ENCODE measurements at regions not wholly inside any gene's neighbourhood (a gene's known extent, or its start where the extent isn't known, plus 50 kb on each side); places are given as distances from the start of the nearest gene placed in this dataset.
"Not testable (repeated sequence)": the region's sequence is repeated elsewhere in the genome, so short reads cannot be mapped to it uniquely, and the experiment has no call there.

GRCh38 chr2:114331934-114332333, 110.5 kb upstream of the DPP10 start:
- no CpG with 5 or more reads among the region's 3 CpGs for WGBS (ENCODE audit: insufficient coverage)

GRCh38 chr2:114345246-114345645, 97.2 kb upstream of the DPP10 start:
- no peak for DNase-seq (ENCODE audit: low read depth in 4 of 6, low spot score in 6 of 6)
- Histone ChIP-seq H3K9me3 (ENCODE audit: control insufficient read depth, insufficient read depth, low read length) (no peaks in the 10 kb centered on the region), H3K36me3 (ENCODE audit: control insufficient read depth, insufficient read depth, low read length) (no peaks in the 10 kb centered on the region), H3K27me3 (ENCODE audit: control insufficient read depth, insufficient read depth, low read length) (no peaks in the 10 kb centered on the region), H3K4me1 (ENCODE audit: control insufficient read depth, insufficient read depth, low read length) (no peaks in the 10 kb centered on the region), H3K27ac (ENCODE audit: low read depth, low read length) (no peak overlapping the region), H3K4me3 (ENCODE audit: low read depth, low read length) (no peak overlapping the region)

More at GRCh38 chr2:114331934-114332333, 110.5 kb upstream of the DPP10 start:
- H3K9me3 ChIP-seq (ENCODE audit: control insufficient read depth, insufficient read depth, low read length) = no peaks in the 10 kb centered on the region
- H3K4me3 ChIP-seq (ENCODE audit: low read depth, low read length) = no peak overlapping the region
- H3K27me3 ChIP-seq (ENCODE audit: control insufficient read depth, insufficient read depth, low read length) = no peaks in the 10 kb centered on the region
- H3K36me3 ChIP-seq (ENCODE audit: control insufficient read depth, insufficient read depth, low read length) = no peaks in the 10 kb centered on the region
- DNase-seq (ENCODE audit: low read depth in 4 of 6, low spot score in 6 of 6) = no peak
- no peak overlapping the region for H3K27ac ChIP-seq (ENCODE audit: low read depth, low read length)
- no peaks in the 10 kb centered on the region for H3K4me1 ChIP-seq (ENCODE audit: control insufficient read depth, insufficient read depth, low read length)

GRCh38 chr2:114346658-114347057, 95.8 kb upstream of the DPP10 start:
- Histone ChIP-seq H3K4me1 (ENCODE audit: control insufficient read depth, insufficient read depth, low read length) (no peaks in the 10 kb centered on the region), H3K4me3 (ENCODE audit: low read depth, low read length) (no peak overlapping the region), H3K27ac (ENCODE audit: low read depth, low read length) (no peak overlapping the region), H3K9me3 (ENCODE audit: control insufficient read depth, insufficient read depth, low read length) (no peaks in the 10 kb centered on the region), H3K36me3 (ENCODE audit: control insufficient read depth, insufficient read depth, low read length) (no peaks in the 10 kb centered on the region), H3K27me3 (ENCODE audit: control insufficient read depth, insufficient read depth, low read length) (no peaks in the 10 kb centered on the region)
- DNase-seq (ENCODE audit: low read depth in 4 of 6, low spot score in 6 of 6) = no peak
- 95% methylated on average over 4 of the region's 7 CpGs for WGBS (ENCODE audit: insufficient coverage)

GRCh38 chr2:114350186-114350725, 92.2 kb upstream of the DPP10 start:
- H3K4me3 ChIP-seq (ENCODE audit: low read depth, low read length) = no peak overlapping the region
- no peaks in the 10 kb centered on the region for H3K4me1 ChIP-seq (ENCODE audit: control insufficient read depth, insufficient read depth, low read length)
- DNase-seq (ENCODE audit: low read depth in 4 of 6, low spot score in 6 of 6) = no peak
- no peak overlapping the region for H3K27ac ChIP-seq (ENCODE audit: low read depth, low read length)
- no peaks in the 10 kb centered on the region for H3K27me3 ChIP-seq (ENCODE audit: control insufficient read depth, insufficient read depth, low read length)
- H3K36me3 ChIP-seq (ENCODE audit: control insufficient read depth, insufficient read depth, low read length) = no peaks in the 10 kb centered on the region
- 59% methylated on average over 2 of the region's 3 CpGs for WGBS (ENCODE audit: insufficient coverage)
- no peaks in the 10 kb centered on the region for H3K9me3 ChIP-seq (ENCODE audit: control insufficient read depth, insufficient read depth, low read length)

GRCh38 chr2:114352988-114353387, 89.5 kb upstream of the DPP10 start:
- no peak for DNase-seq (ENCODE audit: low read depth in 4 of 6, low spot score in 6 of 6)
- no peaks in the 10 kb centered on the region for H3K4me1 ChIP-seq (ENCODE audit: control insufficient read depth, insufficient read depth, low read length)
- no peak overlapping the region for H3K4me3 ChIP-seq (ENCODE audit: low read depth, low read length)
- no peak overlapping the region for H3K27ac ChIP-seq (ENCODE audit: low read depth, low read length)
- H3K36me3 ChIP-seq (ENCODE audit: control insufficient read depth, insufficient read depth, low read length) = no peaks in the 10 kb centered on the region
- no peaks in the 10 kb centered on the region for H3K9me3 ChIP-seq (ENCODE audit: control insufficient read depth, insufficient read depth, low read length)
- WGBS (ENCODE audit: insufficient coverage) = no CpG with 5 or more reads among the region's 1 CpG
- H3K27me3 ChIP-seq (ENCODE audit: control insufficient read depth, insufficient read depth, low read length) = no peaks in the 10 kb centered on the region

- no peaks in the 10 kb centered on the region for H3K27me3 ChIP-seq (ENCODE audit: control insufficient read depth, insufficient read depth, low read length)
- H3K4me1 ChIP-seq (ENCODE audit: control insufficient read depth, insufficient read depth, low read length) = no peaks in the 10 kb centered on the region
- H3K9me3 ChIP-seq (ENCODE audit: control insufficient read depth, insufficient read depth, low read length) = no peaks in the 10 kb centered on the region
Measured at GRCh38 chr2:114354199-114354598, 88.2 kb upstream of the DPP10 start.

GRCh38 chr2:114368705-114369104, 73.7 kb upstream of the DPP10 start:
- H3K27ac ChIP-seq (ENCODE audit: low read depth, low read length) = no peak overlapping the region
- no peaks in the 10 kb centered on the region for H3K4me1 ChIP-seq (ENCODE audit: control insufficient read depth, insufficient read depth, low read length)
- H3K9me3 ChIP-seq (ENCODE audit: control insufficient read depth, insufficient read depth, low read length) = peaks cover 8% of the 10 kb centered on the region
- no peaks in the 10 kb centered on the region for H3K36me3 ChIP-seq (ENCODE audit: control insufficient read depth, insufficient read depth, low read length)
- WGBS (ENCODE audit: insufficient coverage) = no CpG with 5 or more reads among the region's 2 CpGs
- DNase-seq (ENCODE audit: low read depth in 4 of 6, low spot score in 6 of 6) = no peak
- H3K4me3 ChIP-seq (ENCODE audit: low read depth, low read length) = no peak overlapping the region
- H3K27me3 ChIP-seq (ENCODE audit: control insufficient read depth, insufficient read depth, low read length) = no peaks in the 10 kb centered on the region

More at GRCh38 chr2:114354199-114354598, 88.2 kb upstream of the DPP10 start:
- 100% methylated on average over 1 of the region's 2 CpGs for WGBS (ENCODE audit: insufficient coverage)
- Histone ChIP-seq H3K36me3 (ENCODE audit: control insufficient read depth, insufficient read depth, low read length) (no peaks in the 10 kb centered on the region), H3K27ac (ENCODE audit: low read depth, low read length) (no peak overlapping the region), H3K4me3 (ENCODE audit: low read depth, low read length) (no peak overlapping the region)
- no peak for DNase-seq (ENCODE audit: low read depth in 4 of 6, low spot score in 6 of 6)

- not testable (repeated sequence) for H3K4me1 ChIP-seq (ENCODE audit: control insufficient read depth, insufficient read depth, low read length); H3K9me3 ChIP-seq (ENCODE audit: control insufficient read depth, insufficient read depth, low read length); H3K4me3 ChIP-seq (ENCODE audit: low read depth, low read length)
Measured at GRCh38 chr2:114371721-114372120, 70.7 kb upstream of the DPP10 start.

GRCh38 chr2:114373591-114373990, 68.8 kb upstream of the DPP10 start:
- H3K4me3 ChIP-seq (ENCODE audit: low read depth, low read length) = no peak overlapping the region
- H3K4me1 ChIP-seq (ENCODE audit: control insufficient read depth, insufficient read depth, low read length) = no peaks in the 10 kb centered on the region
- H3K27ac ChIP-seq (ENCODE audit: low read depth, low read length) = no peak overlapping the region
- peaks cover 4% of the 10 kb centered on the region for H3K9me3 ChIP-seq (ENCODE audit: control insufficient read depth, insufficient read depth, low read length)
- no peaks in the 10 kb centered on the region for H3K27me3 ChIP-seq (ENCODE audit: control insufficient read depth, insufficient read depth, low read length)
- H3K36me3 ChIP-seq (ENCODE audit: control insufficient read depth, insufficient read depth, low read length) = no peaks in the 10 kb centered on the region
- no peak for DNase-seq (ENCODE audit: low read depth in 4 of 6, low spot score in 6 of 6)

More at GRCh38 chr2:114371721-114372120, 70.7 kb upstream of the DPP10 start:
- not testable (repeated sequence) for H3K36me3 ChIP-seq (ENCODE audit: control insufficient read depth, insufficient read depth, low read length); H3K27me3 ChIP-seq (ENCODE audit: control insufficient read depth, insufficient read depth, low read length); DNase-seq (ENCODE audit: low read depth in 4 of 6, low spot score in 6 of 6); H3K27ac ChIP-seq (ENCODE audit: low read depth, low read length)

GRCh38 chr2:114384441-114384840, 58.0 kb upstream of the DPP10 start:
- Histone ChIP-seq H3K9me3 (ENCODE audit: control insufficient read depth, insufficient read depth, low read length) (no peaks in the 10 kb centered on the region), H3K27ac (ENCODE audit: low read depth, low read length) (no peak overlapping the region), H3K27me3 (ENCODE audit: control insufficient read depth, insufficient read depth, low read length) (no peaks in the 10 kb centered on the region), H3K36me3 (ENCODE audit: control insufficient read depth, insufficient read depth, low read length) (no peaks in the 10 kb centered on the region), H3K4me3 (ENCODE audit: low read depth, low read length) (no peak overlapping the region), H3K4me1 (ENCODE audit: control insufficient read depth, insufficient read depth, low read length) (no peaks in the 10 kb centered on the region)
- no peak for DNase-seq (ENCODE audit: low read depth in 4 of 6, low spot score in 6 of 6)
- 60% methylated on average over 1 of the region's 4 CpGs for WGBS (ENCODE audit: insufficient coverage)
